ENCODE measurements at regions not wholly inside any gene's neighbourhood (a gene's known extent, or its start where the extent isn't known, plus 50 kb on each side); places are given as distances from the start of the nearest gene placed in this dataset.

- H3K9me3 ChIP-seq: no peaks in the 10 kb centered on the region
- no peak for DNase-seq (ENCODE audit: low spot score)
- H3K27ac ChIP-seq: no peak overlapping the region
- no peak overlapping the region for H3K4me3 ChIP-seq
- H3K27me3 ChIP-seq (replicated peaks; ENCODE audit: insufficient read depth): no peaks in the 10 kb centered on the region
- H3K4me1 ChIP-seq (ENCODE audit: control insufficient read depth in 1 of 2, low read depth in 2 of 2): no peaks in the 10 kb centered on the region
- H3K36me3 ChIP-seq: no peaks in the 10 kb centered on the region
- TF ChIP-seq, protein P1, sequence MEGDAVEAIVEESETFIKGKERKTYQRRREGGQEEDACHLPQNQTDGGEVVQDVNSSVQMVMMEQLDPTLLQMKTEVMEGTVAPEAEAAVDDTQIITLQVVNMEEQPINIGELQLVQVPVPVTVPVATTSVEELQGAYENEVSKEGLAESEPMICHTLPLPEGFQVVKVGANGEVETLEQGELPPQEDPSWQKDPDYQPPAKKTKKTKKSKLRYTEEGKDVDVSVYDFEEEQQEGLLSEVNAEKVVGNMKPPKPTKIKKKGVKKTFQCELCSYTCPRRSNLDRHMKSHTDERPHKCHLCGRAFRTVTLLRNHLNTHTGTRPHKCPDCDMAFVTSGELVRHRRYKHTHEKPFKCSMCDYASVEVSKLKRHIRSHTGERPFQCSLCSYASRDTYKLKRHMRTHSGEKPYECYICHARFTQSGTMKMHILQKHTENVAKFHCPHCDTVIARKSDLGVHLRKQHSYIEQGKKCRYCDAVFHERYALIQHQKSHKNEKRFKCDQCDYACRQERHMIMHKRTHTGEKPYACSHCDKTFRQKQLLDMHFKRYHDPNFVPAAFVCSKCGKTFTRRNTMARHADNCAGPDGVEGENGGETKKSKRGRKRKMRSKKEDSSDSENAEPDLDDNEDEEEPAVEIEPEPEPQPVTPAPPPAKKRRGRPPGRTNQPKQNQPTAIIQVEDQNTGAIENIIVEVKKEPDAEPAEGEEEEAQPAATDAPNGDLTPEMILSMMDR (IDR thresholded peaks at IDR 0.05): no peak
- ATAC-seq (ENCODE audit: insufficient number of reproducible peaks, low FRiP score, low read depth): no peak
Measured at GRCh38 chr12:132418393-132418925, 71.5 kb upstream of the FBRSL1 start.

DNA sequence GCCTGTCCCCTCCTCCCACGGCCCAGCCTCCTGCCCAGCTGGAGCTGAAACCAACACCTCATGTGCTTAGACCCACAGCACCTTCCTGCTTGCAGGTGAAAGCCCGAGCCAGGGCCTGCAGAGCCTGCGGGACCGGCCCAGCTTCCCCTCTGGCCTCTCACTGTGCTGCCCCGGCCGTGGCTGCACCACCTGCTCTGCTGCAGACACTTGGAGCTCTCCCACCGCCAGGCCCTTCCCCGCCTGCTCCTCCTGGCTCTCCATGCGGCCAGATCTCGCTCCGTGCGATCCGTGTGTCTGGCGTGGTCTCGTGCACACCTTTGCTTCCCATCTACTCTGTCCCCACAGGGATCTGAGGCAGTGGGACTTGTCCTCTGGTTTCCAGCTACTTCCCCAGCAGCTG lies 72.2 kb upstream of the FBRSL1 start:
- TF ChIP-seq, protein P1 (IDR thresholded peaks at IDR 0.05): no peak
- no peaks in the 10 kb centered on the region for H3K36me3 ChIP-seq
- no peaks in the 10 kb centered on the region for H3K4me1 ChIP-seq (ENCODE audit: control insufficient read depth in 1 of 2, low read depth in 2 of 2)
- H3K27ac ChIP-seq: no peak overlapping the region
- DNase-seq (ENCODE audit: low spot score) (no peak), ATAC-seq (ENCODE audit: insufficient number of reproducible peaks, low FRiP score, low read depth) (no peak)
- H3K4me3 ChIP-seq: no peak overlapping the region
- H3K9me3 ChIP-seq: no peaks in the 10 kb centered on the region
- no peaks in the 10 kb centered on the region for H3K27me3 ChIP-seq (replicated peaks; ENCODE audit: insufficient read depth)

- Histone ChIP-seq H3K4me1 (ENCODE audit: control insufficient read depth in 1 of 2, low read depth in 2 of 2) (no peaks in the 10 kb centered on the region), H3K4me3 (no peak overlapping the region), H3K36me3 (no peaks in the 10 kb centered on the region), H3K9me3 (no peaks in the 10 kb centered on the region), H3K27ac (no peak overlapping the region), H3K27me3 (replicated peaks; ENCODE audit: insufficient read depth) (no peaks in the 10 kb centered on the region)
- ATAC-seq (ENCODE audit: insufficient number of reproducible peaks, low FRiP score, low read depth) (no peak), DNase-seq (ENCODE audit: low spot score) (no peak)
- TF ChIP-seq, protein P1 (IDR thresholded peaks at IDR 0.05): no peak
Measured at GRCh38 chr12:132416827-132417226, 73.1 kb upstream of the FBRSL1 start.

DNA sequence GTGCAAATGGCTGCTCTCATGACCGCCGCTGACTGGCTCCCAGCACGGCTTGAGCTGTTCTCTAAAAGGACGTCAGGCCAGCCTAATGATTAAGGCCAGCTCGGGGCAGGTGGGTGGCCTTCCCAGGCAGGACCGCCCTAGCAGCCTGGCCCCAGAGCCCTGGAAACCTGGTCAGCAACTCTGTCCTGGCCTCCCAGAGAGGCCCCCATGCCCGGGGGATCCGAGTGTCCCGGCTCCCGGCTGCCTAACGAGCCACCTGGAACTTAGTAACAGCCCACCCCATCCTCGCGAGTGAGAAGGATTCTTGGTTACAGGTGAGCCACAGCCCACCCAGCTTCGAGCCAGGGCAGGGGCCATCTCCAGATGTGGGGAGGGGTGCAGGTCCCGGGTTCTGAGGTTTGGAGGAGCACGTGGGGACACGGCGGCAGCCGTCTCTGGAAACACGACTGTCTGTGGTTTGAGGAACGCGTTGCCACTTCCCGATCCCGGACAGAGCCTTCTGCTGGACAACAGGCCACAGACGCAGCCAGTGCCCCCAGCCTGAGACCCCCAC lies 73.8 kb upstream of the FBRSL1 start:
- no peak for DNase-seq (ENCODE audit: low spot score)
- Histone ChIP-seq H3K9me3 (no peaks in the 10 kb centered on the region), H3K36me3 (no peaks in the 10 kb centered on the region), H3K27me3 (replicated peaks; ENCODE audit: insufficient read depth) (no peaks in the 10 kb centered on the region), H3K4me1 (ENCODE audit: control insufficient read depth in 1 of 2, low read depth in 2 of 2) (no peaks in the 10 kb centered on the region), H3K4me3 (no peak overlapping the region), H3K27ac (no peak overlapping the region)
- ATAC-seq (ENCODE audit: insufficient number of reproducible peaks, low FRiP score, low read depth): no peak
- TF ChIP-seq, protein P1 (IDR thresholded peaks at IDR 0.05): no peak

- TF ChIP-seq, protein P1 (IDR thresholded peaks at IDR 0.05): no peak
- DNase-seq (ENCODE audit: low spot score) (no peak), ATAC-seq (ENCODE audit: insufficient number of reproducible peaks, low FRiP score, low read depth) (no peak)
- Histone ChIP-seq H3K4me1 (ENCODE audit: control insufficient read depth in 1 of 2, low read depth in 2 of 2) (no peaks in the 10 kb centered on the region), H3K4me3 (peak overlapping the region; percentile 23), H3K27ac (no peak overlapping the region), H3K9me3 (no peaks in the 10 kb centered on the region), H3K27me3 (replicated peaks; ENCODE audit: insufficient read depth) (no peaks in the 10 kb centered on the region), H3K36me3 (no peaks in the 10 kb centered on the region)
Measured at GRCh38 chr12:132415327-132416120, 74.4 kb upstream of the FBRSL1 start.
